RWPE1 (cell line): ENCODE measurements at regions not wholly inside any gene's neighbourhood (a gene's known extent, or its start where the extent isn't known, plus 50 kb on each side); places are given as distances from the start of the nearest gene placed in this dataset.

ENCODE experiments used
- CTCF ChIA-PET: fragments of 350-600 bp; sonication (Branson Sonifier 250); formaldehyde crosslinking; extraction: SDS; loops from one replicate; lab custom pipeline; 2021; lab: Yijun Ruan, JAX
- POLR2A ChIA-PET: fragments of 400-600 bp; formaldehyde crosslinking; extraction: SDS; loops from one replicate; lab custom pipeline; 2020; ENCODE audit warnings: antibody characterized with exemption; ENCODE audit not compliant: low non-redundant PET; lab: Yijun Ruan, JAX
- DNase-seq: peaks from one replicate; pipeline ENCODE4 v3.0.0; 2012; ENCODE audit warnings: low spot score
- H3K27ac ChIP-seq: fragments of 450-650 bp; 2 replicates; pipeline ENCODE4 v1.5.1; 2017
- CTCF ChIP-seq: fragments of 450-650 bp; conservative IDR thresholded peaks from 2 replicates; pipeline ENCODE4 v1.5.1; 2017; ENCODE audit warnings: low read depth, mild to moderate bottlenecking

GRCh38 chr11:80746300-80746699 is 1305.5 kb upstream of the TENM4 start:
- ChIA-PET CTCF (no interaction called here), POLR2A (no interaction called here)
- no peak for DNase-seq
- H3K27ac ChIP-seq, result no peak overlapping the region
- TF ChIP-seq CTCF, result no peak

GRCh38 chr11:80745416-80745815 is 1304.6 kb upstream of the TENM4 start:
- no peak overlapping the region for H3K27ac ChIP-seq
- no peak for DNase-seq
- no peak for TF ChIP-seq CTCF
- CTCF ChIA-PET, result no interaction called here
- POLR2A ChIA-PET, result no interaction called here

GRCh38 chr11:80733790-80734189 is 1293.0 kb upstream of the TENM4 start:
- no peak for TF ChIP-seq CTCF
- DNase-seq, result no peak
- no peak overlapping the region for H3K27ac ChIP-seq
- POLR2A ChIA-PET, result no interaction called here
- CTCF ChIA-PET, result interaction anchor here (0.6 kb wide), 1 partner anchor 332 kb away, joined by 4 read pairs; no protein-coding TSS in a partner anchor

GRCh38 chr11:80733361-80733760 is 1292.5 kb upstream of the TENM4 start:
- CTCF ChIA-PET, result interaction anchor here (0.6 kb wide), 2 partner anchors 38 to 332 kb away, joined by 3 to 4 read pairs; no protein-coding TSS in a partner anchor
- H3K27ac ChIP-seq, result no peak overlapping the region
- no peak for TF ChIP-seq CTCF
- POLR2A ChIA-PET, result no interaction called here
- DNase-seq, result no peak

GRCh38 chr11:80727315-80727714 is 1286.5 kb upstream of the TENM4 start:
- H3K27ac ChIP-seq, result no peak overlapping the region
- POLR2A ChIA-PET, result no interaction called here
- no peak for TF ChIP-seq CTCF
- CTCF ChIA-PET, result interaction anchor here (0.7 kb wide), 1 partner anchor 265 kb away, joined by 3 read pairs; no protein-coding TSS in a partner anchor
- peak; percentile 5 for DNase-seq

- H3K27ac ChIP-seq, result no peak overlapping the region
- TF ChIP-seq CTCF, result no peak
- no peak for DNase-seq
- CTCF ChIA-PET, result no interaction called here
- POLR2A ChIA-PET, result no interaction called here
Observed at GRCh38 chr11:80726236-80726635, 1285.4 kb upstream of the TENM4 start.
